Lower lobe of right lung (tissue), 2 donors: ENCODE measurements at regions not wholly inside any gene's neighbourhood (a gene's known extent, or its start where the extent isn't known, plus 50 kb on each side); places are given as distances from the start of the nearest gene placed in this dataset.

Experiments used
- ATAC-seq, 2 donors: fragments of 200-7000 bp; cut with Tn5 transposase; one replicate each; pipeline ENCODE4 v1.9.1; 2020 to 2022; ENCODE audit warnings: mild to moderate bottlenecking in 2 of 2, moderate library complexity in 2 of 2
- DNase-seq: peaks from one replicate; pipeline ENCODE4 v3.0.0-alpha.2; 2020
- H3K27ac ChIP-seq: fragments of 200-600 bp; one replicate; pipeline ENCODE4 v1.8.0; 2022
- H3K27me3 ChIP-seq: fragments of 200-600 bp; one replicate; pipeline ENCODE4 v1.8.0; 2022; ENCODE audit warnings: low read depth
- H3K36me3 ChIP-seq: fragments of 200-600 bp; one replicate; pipeline ENCODE4 v1.8.0; 2022; ENCODE audit warnings: mild to moderate bottlenecking
- H3K4me1 ChIP-seq: fragments of 200-600 bp; one replicate; pipeline ENCODE4 v1.8.0; 2022
- H3K4me3 ChIP-seq: fragments of 200-600 bp; one replicate; pipeline ENCODE4 v1.8.0; 2022; ENCODE audit warnings: mild to moderate bottlenecking
- H3K9me3 ChIP-seq: fragments of 200-600 bp; one replicate; pipeline ENCODE4 v1.8.0; 2022
- intact Hi-C: fragments of 100-400 bp; cut with DNase I; formaldehyde crosslinking; loops from one replicate; pipeline ENCODE4 v1.11.0; 2022
- TF ChIP-seq, protein P1 (sequence below): fragments of 200-600 bp; IDR thresholded peaks from one replicate; pipeline ENCODE4 v1.8.0; 2022; ENCODE audit warnings: antibody characterized with exemption, mild to moderate bottlenecking
- donor health status: DM: no; HTN: yes; CAD: no; lungs with severe emphysema.

DNA sequence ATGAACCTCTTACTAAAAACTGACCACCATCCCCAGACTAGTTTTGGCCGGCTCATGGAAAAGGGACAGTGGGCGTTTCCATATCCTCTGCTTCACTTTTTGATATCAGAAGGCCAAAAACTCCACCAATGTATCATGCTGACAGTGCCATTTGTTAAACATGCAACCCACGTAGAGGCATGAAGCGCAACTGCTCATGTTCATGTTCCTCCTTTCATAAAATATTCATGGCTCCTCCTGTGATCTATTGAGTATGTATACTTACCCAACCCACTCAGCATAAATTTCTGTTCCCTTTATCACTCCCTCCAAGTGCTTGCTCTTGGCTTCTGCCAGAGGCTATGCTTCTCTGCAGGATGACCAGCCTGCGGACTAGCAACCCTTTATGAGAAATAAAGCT, 58.7 kb upstream of the TGFBR2 start:
- TF ChIP-seq, protein P1, sequence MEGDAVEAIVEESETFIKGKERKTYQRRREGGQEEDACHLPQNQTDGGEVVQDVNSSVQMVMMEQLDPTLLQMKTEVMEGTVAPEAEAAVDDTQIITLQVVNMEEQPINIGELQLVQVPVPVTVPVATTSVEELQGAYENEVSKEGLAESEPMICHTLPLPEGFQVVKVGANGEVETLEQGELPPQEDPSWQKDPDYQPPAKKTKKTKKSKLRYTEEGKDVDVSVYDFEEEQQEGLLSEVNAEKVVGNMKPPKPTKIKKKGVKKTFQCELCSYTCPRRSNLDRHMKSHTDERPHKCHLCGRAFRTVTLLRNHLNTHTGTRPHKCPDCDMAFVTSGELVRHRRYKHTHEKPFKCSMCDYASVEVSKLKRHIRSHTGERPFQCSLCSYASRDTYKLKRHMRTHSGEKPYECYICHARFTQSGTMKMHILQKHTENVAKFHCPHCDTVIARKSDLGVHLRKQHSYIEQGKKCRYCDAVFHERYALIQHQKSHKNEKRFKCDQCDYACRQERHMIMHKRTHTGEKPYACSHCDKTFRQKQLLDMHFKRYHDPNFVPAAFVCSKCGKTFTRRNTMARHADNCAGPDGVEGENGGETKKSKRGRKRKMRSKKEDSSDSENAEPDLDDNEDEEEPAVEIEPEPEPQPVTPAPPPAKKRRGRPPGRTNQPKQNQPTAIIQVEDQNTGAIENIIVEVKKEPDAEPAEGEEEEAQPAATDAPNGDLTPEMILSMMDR: no peak

DNA sequence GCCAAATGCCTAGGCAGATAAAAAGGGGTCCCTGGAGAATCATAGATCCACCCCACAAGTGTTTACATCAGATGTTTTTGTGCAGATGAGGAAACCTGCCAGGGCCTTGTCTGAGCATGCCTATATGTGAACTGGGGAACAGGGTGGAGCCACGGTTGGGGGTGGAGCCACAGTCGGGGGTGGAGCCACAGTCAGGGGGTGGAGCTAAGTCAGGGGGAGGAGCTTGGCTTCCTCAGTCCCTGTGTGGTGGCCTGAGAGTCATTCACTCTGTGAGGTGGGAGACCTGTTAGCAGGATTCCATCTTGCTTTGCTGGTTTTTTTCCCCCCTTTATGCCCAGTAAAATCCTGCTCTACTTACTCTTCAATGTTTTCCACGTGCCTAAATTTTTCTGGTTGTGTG, 57.8 kb upstream of the TGFBR2 start:
- intact Hi-C loops: no loop called here
- Histone ChIP-seq H3K27ac (no peak overlapping the region), H3K4me3 (no peak overlapping the region), H3K9me3 (no peaks in the 10 kb centered on the region), H3K27me3 (no peaks in the 10 kb centered on the region), H3K36me3 (no peaks in the 10 kb centered on the region), H3K4me1 (no peaks in the 10 kb centered on the region)
- DNase-seq (no peak), ATAC-seq (peak in 1 of 2 donors; percentile 54)
- TF ChIP-seq, protein P1: no peak

More for the DNA sequence above, 58.7 kb upstream of the TGFBR2 start:
- Histone ChIP-seq H3K9me3 (no peaks in the 10 kb centered on the region), H3K27me3 (no peaks in the 10 kb centered on the region), H3K27ac (no peak overlapping the region), H3K36me3 (no peaks in the 10 kb centered on the region), H3K4me1 (no peaks in the 10 kb centered on the region), H3K4me3 (no peak overlapping the region)
- intact Hi-C loops: no loop called here
- DNase-seq (no peak), ATAC-seq (no peak)

DNA sequence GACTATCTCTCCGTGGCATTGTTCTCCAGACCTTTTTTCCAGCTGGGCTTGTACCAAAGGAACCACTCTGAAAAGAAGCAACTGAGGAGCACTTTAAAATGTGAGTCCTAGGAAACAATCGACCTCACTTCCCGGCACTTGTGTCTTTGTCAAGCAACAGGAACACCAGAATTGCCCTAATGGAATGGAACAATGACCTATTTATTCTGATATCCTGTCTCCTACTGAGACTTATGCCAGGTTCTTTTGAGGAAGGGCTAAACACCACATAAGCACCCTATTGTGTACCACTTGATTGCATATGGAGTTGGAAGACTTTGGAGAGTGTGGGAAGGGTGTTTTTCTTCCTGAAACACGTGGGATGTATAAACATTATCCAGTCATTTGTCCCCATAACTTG, 56.8 kb upstream of the TGFBR2 start:
- TF ChIP-seq, protein P1: no peak
- Histone ChIP-seq H3K4me1 (no peaks in the 10 kb centered on the region), H3K4me3 (no peak overlapping the region), H3K36me3 (no peaks in the 10 kb centered on the region), H3K27ac (no peak overlapping the region), H3K9me3 (no peaks in the 10 kb centered on the region), H3K27me3 (no peaks in the 10 kb centered on the region)
- intact Hi-C loops: no loop called here
- peak in 1 of 2 donors; percentile 18 for ATAC-seq
- DNase-seq: no peak

DNA sequence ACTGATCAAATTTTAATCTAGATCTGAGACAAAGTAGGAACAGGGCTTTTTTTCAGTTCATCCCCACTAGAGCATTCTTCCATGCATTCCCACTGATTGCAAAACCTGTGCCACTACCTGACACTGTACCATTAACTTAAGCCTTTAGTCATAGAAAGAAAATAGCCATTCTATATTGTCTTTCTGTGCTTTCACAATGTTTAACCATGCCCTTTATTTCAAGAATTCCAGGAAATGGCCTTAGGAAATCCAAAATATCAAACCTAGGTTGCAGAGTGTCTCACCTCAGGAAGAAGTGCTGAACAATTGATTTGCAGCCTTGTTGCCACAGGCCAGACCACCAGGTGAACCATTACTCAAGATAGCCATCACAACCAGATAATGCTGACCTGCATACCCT, 56.2 kb upstream of the TGFBR2 start:
- Histone ChIP-seq H3K4me1 (no peaks in the 10 kb centered on the region), H3K9me3 (no peaks in the 10 kb centered on the region), H3K27ac (no peak overlapping the region), H3K4me3 (no peak overlapping the region), H3K36me3 (no peaks in the 10 kb centered on the region), H3K27me3 (no peaks in the 10 kb centered on the region)
- intact Hi-C loops: no loop called here
- DNase-seq: no peak
- no peak for ATAC-seq
- TF ChIP-seq, protein P1: no peak

DNA sequence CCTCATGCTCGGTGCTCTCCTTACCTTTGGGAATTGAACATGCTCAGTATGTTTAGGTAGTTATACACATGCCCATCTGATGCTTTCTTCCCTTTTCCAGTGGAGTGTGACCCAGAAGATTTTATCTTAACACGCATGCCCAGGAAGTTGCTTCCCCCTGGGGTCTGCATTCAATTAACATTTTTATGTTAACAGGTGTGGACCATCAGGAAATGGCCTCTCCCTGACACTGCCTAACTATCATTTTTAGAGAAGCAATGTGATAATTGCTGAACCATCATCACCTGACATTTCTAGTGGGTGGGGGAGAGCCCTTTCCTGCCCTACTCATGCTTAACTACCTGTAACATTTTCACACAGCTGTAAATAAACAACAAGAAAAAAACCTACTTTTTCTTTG, 55.1 kb upstream of the TGFBR2 start:
- no peak overlapping the region for H3K27ac ChIP-seq
- DNase-seq: no peak
- no peak overlapping the region for H3K4me3 ChIP-seq
- TF ChIP-seq, protein P1: no peak
- ATAC-seq: no peak
- no peaks in the 10 kb centered on the region for H3K27me3 ChIP-seq
- no peaks in the 10 kb centered on the region for H3K9me3 ChIP-seq
- no peaks in the 10 kb centered on the region for H3K4me1 ChIP-seq
- H3K36me3 ChIP-seq: no peaks in the 10 kb centered on the region
- intact Hi-C loops: no loop called here

DNA sequence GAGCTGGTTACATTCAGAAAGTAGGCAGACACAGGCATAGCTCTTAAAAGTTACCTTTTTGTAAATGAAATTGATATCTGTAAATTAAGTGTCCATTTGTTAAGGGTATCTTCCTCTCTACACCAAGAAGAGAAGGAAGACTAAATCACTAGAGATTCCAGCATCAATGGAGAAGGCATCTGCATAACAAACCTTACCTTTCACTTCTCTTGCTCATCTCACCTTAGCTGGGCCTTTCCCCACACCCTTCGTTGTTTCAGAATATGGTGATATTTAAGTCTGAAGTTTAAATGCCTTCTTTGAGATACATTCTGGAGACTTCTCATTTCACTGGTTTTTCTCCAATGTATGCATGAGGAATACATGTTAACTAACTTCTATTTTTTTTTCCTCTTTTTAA, 54.5 kb upstream of the TGFBR2 start:
- H3K4me3 ChIP-seq: no peak overlapping the region
- no peaks in the 10 kb centered on the region for H3K36me3 ChIP-seq
- no peak overlapping the region for H3K27ac ChIP-seq
- no peaks in the 10 kb centered on the region for H3K27me3 ChIP-seq
- TF ChIP-seq, protein P1: no peak
- no peaks in the 10 kb centered on the region for H3K9me3 ChIP-seq
- intact Hi-C loops: no loop called here
- ATAC-seq: no peak
- DNase-seq: no peak
- no peaks in the 10 kb centered on the region for H3K4me1 ChIP-seq
